Stimulated activated CD4-positive, alpha-beta T cell treated with anti-CD3 and anti-CD28 coated beads, Interleukin-1b, Interleukin-23, amount 100 ng/mL, for 1 hour (primary cell): ENCODE measurements at regions not wholly inside any gene's neighbourhood (a gene's known extent, or its start where the extent isn't known, plus 50 kb on each side); places are given as distances from the start of the nearest gene placed in this dataset.
"Not testable (repeated sequence)": the region's sequence is repeated elsewhere in the genome, so short reads cannot be mapped to it uniquely, and the experiment has no call there.

Source experiments
- DNase-seq, 2 donors: peaks; one replicate each; pipeline ENCODE4 v3.0.0-alpha.2; 2020; ENCODE audit warnings: low read depth in 2 of 2

- no peak for DNase-seq
These were observed 601.3 kb upstream of the NECTIN3 start for GRCh38 chr3:110470310-110470709.

DNA sequence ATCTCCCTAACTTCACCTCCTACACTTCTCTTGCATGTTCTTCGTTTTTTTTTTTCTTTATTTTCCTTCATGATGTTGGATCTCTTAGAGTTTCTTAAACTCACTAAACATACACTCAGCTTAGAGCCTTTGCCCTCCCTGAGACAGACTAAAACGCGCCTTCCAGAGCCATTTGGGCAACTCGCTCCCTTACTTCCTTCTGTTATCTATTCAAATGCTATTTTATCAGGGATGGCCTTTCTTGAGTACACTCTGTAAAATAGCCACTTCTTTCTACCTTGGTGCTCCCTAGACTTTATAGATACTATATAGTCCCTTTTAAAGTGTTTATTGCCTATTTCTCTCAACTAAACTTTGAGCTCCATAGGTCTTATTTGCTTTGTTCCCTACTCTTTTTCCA lies 598.2 kb upstream of the NECTIN3 start:
- no peak for DNase-seq

DNA sequence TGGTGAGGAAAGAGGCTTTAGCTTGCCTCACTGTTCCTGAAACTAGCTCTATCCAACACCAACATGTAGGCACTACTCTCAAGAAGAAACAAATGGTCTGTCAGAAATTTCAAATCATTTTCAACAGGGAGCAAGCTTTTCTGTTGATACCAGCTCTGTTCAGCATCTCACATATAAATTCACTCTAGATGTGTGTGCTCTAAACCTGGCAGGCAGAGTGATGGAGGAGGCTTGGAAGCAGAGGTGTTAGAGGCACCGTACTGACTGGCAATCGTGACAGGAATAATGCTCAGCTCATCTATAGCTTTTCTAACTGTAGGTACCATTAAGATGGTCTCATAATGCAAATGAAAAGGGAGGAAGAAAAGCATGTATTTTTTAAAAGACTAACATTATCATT lies 597.2 kb upstream of the NECTIN3 start:
- no peak for DNase-seq

- DNase-seq, result no peak
These were observed 593.1 kb upstream of the NECTIN3 start for GRCh38 chr3:110478377-110479054.

DNA sequence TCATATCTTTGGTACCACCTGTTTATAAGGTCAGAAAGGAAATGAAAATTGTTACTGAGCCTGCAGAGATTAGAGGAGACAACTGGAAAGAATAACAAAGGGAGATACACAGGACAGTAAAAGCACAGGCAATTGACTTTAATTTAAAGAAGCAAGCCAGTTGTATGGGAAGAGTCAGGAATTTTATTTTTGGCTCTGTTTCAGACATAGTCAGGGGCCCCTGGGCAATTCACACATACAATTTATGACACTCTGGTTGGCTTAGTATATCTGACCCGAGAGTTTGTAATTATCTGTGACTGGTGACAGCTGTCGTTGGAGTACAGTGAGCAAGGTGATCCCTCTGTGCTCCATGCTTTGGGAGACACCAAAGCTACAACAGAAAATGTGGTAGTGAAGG lies 591.9 kb upstream of the NECTIN3 start:
- no peak for DNase-seq

GRCh38 chr3:110485389-110485788 lies 586.2 kb upstream of the NECTIN3 start:
- no peak for DNase-seq

DNA sequence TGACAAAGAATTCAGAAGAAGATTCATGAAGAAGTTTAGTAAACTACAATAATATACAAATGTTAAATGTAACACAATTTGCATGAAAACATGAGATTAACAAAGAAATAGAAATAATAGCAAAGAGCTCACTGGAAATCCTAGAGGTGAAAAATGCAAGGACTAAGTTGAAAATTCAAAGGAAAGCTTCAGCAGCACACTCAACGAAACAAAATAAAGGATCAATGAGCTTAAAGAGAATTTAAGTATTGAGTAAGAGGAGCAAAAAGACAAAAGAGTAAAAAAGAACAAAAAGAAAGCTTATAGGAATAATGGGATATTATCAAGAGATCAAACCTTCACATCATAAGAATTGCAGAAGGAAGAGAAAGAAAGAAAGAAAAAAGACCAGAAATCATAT lies 583.8 kb upstream of the NECTIN3 start:
- DNase-seq, result no peak

DNA sequence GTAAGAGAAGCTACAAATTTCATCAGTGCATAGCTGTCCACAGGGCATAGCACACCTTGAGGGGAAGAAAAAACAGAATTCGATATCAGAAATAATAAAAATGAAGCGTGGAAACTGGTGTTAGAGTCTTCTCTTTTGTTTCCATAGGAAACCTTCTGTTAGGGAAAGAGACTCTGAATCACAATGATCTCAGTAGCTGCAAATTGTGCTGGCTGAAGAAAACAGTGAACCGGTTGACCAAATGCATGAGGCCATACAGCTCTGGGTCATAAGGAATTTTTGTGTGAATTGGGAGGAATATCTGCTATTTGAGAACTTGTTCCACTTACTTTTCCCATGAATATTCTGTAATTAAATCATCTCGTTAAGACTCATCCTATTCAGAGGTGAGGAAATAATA lies 580.2 kb upstream of the NECTIN3 start:
- DNase-seq, result no peak

- DNase-seq, result no peak
These were observed 578.7 kb upstream of the NECTIN3 start for GRCh38 chr3:110492876-110493275.

- no peak for DNase-seq
These were observed 578.1 kb upstream of the NECTIN3 start for GRCh38 chr3:110493438-110494092.

DNA sequence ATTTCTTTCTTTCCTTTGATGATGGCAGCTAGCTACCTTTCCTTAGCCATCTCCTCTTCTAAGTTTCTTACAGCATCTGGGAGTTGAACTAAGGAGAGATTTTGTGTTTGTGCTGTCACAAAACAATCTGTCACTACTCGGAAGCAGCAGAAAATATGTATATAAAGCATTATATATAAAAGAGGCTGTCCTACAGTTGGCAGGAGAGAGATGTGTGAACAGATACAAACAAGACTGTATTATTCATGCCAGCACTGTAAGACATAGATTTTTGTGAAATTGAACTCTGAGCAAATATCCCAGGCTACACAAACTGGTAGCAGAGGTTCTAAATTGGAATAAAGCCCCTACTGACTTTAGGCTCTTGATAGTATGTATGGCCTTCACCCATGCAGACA lies 577.5 kb upstream of the NECTIN3 start:
- no peak for DNase-seq

- no peak for DNase-seq
These were observed 576.9 kb upstream of the NECTIN3 start for GRCh38 chr3:110494728-110495127.

GRCh38 chr3:110495201-110495927 lies 576.3 kb upstream of the NECTIN3 start:
- DNase-seq, result no peak

GRCh38 chr3:110504401-110504800 lies 567.2 kb upstream of the NECTIN3 start:
- no peak for DNase-seq

DNA sequence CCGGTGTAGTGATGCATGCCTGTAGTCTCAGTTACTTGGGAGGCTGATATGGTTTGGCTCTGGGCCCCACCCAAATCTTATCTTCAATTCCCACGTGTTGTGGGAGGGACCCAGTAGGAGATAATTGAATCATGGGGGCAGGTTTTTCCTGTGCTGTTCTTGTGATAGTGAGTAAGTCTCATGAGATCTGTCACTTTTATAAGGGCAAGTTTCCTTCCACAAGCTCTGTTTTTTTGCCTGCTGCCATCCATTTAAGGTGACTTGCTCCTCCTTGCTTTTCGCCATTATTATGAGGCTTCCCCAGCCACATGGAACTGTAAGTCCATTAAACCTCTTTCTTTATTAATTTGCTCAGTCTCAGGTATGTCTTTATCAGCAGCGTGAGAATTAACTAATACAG lies 566.7 kb upstream of the NECTIN3 start:
- no peak for DNase-seq

GRCh38 chr3:110506890-110507289 lies 564.7 kb upstream of the NECTIN3 start:
- DNase-seq, result no peak

DNA sequence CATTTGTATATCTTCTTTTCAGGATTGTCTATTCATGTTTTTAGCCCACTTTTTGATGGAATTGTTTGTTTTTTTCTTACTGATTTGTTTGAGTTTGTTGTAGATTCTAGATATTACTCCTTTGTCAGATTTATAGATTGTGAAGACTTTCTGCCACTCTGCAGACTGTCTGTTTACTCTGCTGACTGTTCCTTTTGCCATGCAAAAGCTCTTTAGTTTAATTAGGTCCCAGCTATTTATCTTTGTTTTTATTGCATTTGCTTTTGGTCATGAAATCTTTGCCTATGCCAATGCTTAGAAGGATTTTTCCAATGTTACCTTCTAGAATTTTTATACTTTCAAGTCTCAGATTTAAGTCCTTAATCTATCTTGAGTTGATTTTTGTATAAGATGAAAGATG lies 564.0 kb upstream of the NECTIN3 start:
- DNase-seq, result not testable (repeated sequence)

GRCh38 chr3:110512961-110513360 lies 558.7 kb upstream of the NECTIN3 start:
- no peak for DNase-seq

GRCh38 chr3:110518031-110518430 lies 553.6 kb upstream of the NECTIN3 start:
- DNase-seq, result no peak

DNA sequence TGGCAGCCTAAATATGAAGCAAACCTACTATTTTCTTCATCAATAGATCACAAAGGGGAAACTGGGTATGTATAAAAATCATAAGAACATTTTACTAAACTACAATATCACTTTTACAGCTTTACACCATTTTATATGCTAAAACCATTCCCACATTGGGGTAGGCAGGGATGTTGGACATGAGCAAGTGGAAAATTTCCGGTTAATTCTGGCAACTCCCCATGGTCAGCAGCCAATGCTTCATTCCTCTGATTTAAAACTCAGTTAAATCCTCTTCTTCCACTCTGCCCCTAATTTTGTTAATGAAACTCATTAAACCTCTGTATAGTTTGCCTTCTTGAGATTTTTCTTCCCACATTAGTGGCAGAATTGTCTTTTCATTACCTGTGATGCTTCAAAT lies 552.5 kb upstream of the NECTIN3 start:
- DNase-seq, result no peak

- DNase-seq, result no peak
These were observed 550.6 kb upstream of the NECTIN3 start for GRCh38 chr3:110521019-110521418.

DNA sequence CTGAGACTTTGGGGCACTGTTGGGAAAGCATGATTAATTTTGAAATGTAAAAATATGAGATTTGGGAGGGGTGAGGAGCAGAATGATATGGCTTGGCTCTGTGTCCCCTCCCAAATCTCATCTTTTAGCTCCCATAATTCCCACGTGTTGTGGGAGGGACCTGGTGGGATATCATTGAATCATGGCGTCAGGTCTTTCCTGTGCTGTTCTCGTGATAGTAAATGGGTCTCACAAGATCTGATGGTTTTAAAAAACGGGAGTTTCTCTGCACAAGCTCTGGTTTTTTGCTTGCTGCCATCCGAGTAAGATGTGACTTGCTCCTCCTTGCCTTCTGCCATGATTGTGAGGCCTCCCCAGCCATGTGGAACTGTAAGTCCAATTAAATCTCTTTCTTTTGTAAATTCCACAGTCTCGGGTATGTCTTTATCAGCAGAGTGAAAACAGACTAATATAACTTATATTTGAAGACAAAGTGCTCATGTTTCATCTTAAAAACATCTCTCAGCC lies 546.0 kb upstream of the NECTIN3 start:
- not testable (repeated sequence) for DNase-seq
